ENCODE measurements at regions not wholly inside any gene's neighbourhood (a gene's known extent, or its start where the extent isn't known, plus 50 kb on each side); places are given as distances from the start of the nearest gene placed in this dataset.
"Not testable (repeated sequence)": the region's sequence is repeated elsewhere in the genome, so short reads cannot be mapped to it uniquely, and the experiment has no call there.

DNA sequence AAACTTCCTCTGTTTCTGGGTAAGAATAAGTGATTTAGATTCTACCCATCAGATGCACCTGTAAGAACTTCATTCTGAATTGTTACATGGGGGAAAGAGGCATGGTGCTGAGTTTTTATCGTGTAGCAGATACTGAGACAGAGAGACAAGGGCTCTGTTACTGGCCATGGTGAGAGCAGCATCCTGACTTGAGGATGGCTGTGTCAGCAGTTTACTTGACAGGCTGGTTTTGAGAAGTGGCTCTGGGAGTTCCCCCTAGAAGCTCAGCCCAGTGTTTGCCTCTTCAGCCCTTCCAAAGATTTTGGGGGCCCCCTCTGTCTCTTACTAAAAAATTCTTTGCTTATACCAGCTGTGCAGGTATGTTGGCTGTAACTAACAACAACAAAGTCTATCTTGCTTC lies 510.5 kb downstream of the LRRC70 start:
- DNase-seq = no peak

DNA sequence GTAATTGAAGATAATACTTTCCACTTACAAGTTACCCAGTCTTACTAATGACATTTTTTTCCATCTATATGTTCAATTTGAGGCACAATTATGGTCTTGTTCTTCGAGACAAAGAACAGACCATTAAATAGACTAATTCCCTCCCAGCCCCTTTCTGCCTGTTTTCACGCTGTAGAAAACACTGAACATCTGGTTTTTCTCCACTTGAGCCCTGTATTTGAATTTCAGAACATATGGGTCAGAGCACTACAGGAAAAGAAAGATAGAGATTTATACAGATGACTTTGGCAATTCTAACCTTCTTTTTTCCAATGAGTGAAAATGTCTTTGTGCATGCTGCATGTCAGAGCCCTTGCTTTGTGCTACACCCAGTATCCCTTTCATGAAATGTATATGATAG lies 506.9 kb downstream of the LRRC70 start:
- DNase-seq = no peak

DNA sequence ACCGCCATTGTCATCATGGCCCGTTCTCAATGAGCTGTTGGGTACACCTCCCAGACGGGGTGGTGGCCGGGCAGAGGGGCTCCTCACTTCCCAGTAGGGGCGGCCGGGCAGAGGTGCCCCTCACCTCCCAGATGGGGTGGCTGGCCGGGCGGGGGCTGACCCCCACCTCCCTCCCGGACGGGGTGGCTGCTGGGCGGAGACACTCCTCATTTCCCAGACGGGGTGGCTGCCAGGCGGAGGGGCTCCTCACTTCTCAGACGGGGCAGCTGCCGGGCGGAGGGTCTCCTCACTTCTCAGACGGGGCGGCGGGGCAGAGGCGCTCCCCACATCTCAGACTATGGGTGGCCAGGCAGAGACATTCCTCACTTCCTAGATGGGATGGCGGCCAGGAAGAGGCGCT lies 505.1 kb downstream of the LRRC70 start:
- not testable (repeated sequence) for DNase-seq

DNA sequence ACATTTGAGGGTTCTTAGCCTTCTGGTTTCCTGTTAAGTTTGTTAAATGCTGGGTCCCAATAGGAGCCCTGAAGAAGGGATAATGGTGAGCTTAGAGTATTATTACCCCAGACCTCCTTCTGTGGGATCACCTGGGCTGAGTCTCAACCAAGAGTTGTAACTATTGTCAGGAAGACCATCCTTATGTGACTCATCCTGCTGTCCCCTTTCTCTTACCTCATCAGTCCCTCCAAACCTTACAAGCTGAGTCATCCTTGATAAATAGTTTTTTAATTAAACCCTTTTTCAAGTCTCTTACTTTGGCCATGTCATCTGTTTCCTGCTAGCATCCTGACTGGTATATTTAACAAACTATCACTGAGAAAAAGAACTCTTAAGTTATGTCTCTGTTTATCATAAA lies 502.8 kb downstream of the LRRC70 start:
- no peak for DNase-seq

- DNase-seq = no peak
Observed at GRCh38 chr5:63070001-63070400, 491.4 kb downstream of the LRRC70 start.

DNA sequence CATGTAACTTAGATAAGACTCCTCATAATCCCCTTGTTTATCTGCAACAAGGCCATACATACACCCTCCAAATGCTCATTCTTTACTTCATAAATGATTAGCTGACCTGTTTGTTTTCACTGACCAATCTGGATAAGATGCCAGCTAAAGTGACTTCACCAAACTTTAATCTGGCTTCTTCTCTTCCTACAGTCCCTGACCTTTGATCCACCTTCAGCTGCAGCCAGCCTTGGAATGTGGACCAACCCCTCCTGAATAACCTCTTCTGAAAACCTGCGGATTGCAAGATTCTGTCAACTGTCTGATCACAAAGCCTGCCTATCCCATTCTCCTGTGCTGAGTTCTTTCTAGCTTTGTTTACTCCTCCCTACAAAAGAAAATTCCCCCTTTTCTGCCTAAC lies 476.8 kb downstream of the LRRC70 start:
- no peak for DNase-seq

DNA sequence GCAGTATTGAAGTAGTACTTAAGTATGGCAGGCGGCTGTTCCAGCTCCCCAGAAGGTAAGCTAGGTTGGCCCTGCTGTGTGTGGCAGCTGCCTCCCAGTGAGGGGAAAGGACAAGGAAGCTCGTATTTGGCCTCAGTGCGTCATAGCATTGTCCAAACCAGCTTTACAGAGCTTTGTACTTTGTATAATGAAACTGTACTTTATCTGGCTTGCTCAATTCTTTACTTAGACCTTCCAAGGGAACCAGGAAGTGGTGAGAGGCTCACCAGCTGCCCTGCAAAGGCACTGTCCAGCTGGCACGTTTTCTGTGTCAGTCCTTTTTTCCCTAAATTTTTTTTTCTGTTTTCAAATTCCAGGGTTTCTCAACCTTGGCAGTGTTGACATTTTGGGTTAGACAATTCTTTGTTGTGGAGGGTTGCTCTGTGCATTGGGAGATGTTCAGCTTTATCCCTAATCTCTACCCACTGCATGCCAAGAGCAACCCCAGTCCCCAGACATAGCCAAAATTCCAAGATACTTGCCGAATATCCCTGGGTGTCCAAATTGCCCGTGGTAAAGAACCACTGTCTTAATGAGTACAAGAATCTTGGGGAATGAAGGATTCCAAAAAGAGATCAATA lies 474.5 kb downstream of the LRRC70 start:
- DNase-seq = no peak

GRCh38 chr5:63050916-63051315 lies 472.3 kb downstream of the LRRC70 start:
- no peak for DNase-seq

DNA sequence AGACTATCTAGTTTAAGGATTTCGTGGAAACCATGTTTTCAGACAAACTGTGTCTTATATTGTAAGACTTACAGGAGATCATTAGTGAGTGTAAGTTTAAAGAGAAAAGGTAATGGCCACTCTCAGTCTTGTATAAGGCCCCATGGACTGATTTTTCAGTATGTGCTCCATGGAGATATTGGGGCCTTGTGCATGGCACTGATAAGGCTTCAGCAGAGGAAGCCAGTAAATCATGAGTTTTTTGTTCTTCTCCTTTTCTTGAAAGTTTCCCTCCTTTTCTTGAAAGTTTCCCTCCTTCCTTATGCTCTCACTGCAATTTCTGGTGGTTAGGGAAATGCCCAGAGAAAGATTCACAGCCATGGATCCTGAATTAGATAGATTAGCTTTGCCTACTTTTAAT lies 471.3 kb downstream of the LRRC70 start:
- no peak for DNase-seq

GRCh38 chr5:63043792-63044191 lies 465.2 kb downstream of the LRRC70 start:
- DNase-seq = no peak

DNA sequence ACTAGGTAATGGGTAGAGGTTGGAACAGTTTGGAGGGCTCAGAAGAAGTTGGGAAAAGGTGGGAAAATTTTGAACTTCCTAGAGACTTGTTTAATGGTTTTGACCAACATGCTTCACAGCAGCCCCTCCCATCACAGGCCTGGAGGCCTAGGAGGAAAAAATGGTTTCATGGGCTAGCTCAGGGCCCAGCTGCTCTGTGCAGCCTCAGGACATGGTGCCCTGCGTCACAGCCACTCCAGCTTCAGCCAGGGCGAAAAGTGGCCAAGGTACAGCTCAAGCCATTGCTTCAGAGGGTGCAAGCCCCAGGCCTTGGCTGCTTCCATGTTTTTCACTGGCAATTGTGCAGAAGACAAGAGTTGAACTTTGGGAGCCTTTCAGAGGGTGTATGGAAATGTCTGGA lies 453.7 kb downstream of the LRRC70 start:
- no peak for DNase-seq

DNA sequence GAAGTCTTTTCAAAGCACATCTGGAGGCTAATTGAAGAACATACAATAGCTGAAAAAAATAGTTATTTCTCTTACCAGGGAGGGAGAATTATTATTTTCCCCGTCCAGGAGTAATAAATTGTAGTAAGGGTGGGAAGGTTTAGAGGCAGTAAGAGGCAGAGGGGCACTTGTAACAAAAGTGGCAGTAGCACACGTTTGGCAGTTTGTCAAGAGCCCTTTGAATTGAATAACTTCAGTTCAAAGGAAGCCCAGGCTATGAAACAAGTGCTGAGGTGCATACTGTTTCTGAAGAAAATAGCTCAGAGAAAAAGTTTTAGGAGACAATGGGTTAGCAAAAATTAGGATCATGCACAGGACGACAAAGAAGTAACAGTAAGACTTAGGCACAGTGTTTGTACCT lies 451.3 kb downstream of the LRRC70 start:
- DNase-seq = no peak

- no peak for DNase-seq
Observed at GRCh38 chr5:63025679-63026078, 447.1 kb downstream of the LRRC70 start.

DNA sequence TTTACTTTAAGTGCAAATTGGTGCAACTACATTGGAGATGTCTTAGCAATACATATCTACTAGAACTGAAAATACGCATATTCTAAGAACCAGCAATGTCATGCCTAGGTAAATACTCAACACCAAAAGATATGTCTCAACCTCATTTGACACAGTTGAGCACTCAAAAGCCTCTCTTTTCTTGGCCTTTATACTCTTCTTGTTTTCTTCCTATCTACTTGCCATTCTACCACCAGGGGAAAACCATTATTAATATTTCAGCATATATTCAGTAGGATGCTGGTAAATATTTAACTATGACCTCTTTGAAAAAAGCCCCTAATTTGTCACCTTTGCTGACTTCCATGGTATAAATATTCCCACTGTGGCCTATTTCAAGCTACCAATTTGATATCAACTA lies 443.8 kb downstream of the LRRC70 start:
- DNase-seq = no peak

DNA sequence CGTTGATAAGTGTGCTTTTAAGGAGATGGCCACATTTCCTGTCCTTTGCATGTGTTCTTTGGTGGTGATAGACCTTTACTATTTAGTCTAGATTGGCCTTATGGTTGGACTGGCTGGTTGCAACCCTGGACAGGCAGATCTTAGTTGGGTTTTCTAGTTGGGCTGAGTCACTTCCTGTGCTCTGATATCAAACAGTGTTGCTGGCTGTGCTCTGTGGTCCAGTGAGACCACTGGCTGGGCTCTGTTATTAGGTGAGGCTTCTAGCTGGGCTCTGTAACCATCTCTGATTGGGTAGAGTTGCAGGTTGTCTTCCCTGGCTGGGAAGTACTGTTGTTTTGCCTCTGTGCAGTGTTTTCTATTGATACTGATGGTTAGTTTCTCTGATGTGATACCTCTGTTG lies 432.5 kb downstream of the LRRC70 start:
- no peak for DNase-seq

DNA sequence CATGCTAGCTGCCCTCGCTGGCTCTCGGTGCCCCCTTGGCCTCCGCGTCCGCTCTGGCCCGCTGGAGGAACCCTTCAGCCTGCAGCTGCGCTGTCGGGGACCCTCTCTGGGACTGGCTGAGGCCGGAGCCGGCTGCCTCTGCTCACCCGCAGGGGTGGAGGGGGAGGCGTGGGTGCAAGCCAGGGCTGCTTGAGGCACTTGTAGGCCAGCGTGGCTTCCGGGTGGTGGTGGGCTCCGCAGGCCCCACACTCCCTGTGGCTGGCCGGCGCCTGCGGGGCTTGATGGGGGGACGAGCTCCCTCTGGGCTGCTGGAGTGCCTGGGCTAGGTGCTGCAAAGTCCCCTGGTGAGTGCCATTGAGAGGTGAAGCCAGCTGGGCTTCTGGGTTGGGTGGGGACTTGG lies 429.6 kb downstream of the LRRC70 start:
- no peak for DNase-seq

DNA sequence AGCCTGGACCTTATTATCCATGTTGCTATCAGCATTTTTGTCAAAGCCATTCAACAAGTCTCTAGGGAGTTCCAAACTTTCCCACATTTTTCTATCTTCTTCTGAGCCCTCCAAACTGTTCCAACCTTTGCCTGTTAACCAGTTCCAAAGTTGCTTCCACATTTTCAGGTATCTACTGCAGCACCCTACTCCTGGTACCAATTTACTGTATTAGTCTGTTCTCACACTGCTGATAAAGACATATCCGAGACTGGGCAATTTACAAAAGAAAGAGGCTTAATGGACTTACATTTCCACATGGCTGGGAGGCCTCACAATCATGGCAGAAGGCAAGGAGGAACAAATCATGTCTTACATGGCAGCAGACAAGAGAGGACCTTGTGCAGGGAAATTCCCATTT lies 416.2 kb downstream of the LRRC70 start:
- DNase-seq = not testable (repeated sequence)

DNA sequence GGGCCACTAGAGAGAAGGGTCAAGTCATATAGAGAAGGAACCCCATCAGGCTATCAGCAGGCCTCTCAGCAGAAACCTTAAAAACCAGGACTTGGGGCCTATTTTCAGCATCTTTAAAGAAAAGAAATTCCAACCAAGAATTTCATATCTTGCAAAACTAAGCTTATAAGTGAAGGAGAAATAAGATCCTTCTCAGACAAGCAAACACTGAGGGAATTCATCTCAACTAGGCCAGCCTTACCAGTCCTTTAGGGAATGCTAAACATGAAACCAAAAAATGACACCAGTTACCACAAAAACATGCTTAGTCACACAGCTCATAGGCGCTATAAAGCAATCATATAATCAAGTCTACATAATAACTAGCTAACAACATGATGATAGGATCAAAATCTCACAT lies 407.1 kb downstream of the LRRC70 start:
- no peak for DNase-seq

GRCh38 chr5:62982348-62982747 lies 403.7 kb downstream of the LRRC70 start:
- no peak for DNase-seq

GRCh38 chr5:62980884-62981283 lies 402.3 kb downstream of the LRRC70 start:
- DNase-seq = no peak

DNA sequence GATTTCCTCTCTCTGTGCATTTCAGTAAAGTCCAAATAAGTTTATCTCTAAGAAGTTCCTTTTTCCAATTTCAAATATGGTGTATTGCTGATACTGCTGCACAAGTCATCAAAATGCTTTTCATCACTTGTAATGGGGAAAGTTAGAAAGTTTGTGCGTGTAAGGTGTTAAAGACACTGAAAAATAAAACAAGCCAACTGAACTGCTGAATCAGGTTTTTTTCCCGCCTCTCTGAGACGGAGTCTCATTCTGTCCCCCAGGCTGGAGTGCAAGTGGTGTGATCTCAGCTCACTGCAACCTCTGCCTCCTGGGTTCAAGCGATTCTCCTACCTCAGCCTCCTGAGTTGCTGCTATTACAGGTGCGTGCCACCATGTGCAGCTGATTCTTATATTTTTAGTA lies 400.9 kb downstream of the LRRC70 start:
- DNase-seq = no peak

DNA sequence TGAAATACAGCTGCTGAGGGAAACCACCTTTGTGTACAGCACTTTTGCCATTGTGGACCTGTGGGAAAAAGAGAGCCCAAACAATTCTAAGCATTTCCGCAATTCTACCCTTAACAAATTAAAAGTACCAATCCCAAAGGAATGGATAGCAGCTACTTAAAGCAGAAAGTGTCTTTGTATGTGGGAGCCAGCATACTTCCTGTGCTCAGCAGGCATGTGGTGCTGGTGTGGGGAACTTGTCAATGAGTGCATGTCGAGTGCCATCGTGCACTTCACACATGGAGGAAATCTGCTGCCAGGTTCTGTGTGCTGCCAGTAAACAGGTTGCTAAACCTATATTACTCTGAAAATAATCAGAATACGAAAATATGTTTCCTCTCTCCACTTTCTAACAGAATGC lies 399.0 kb downstream of the LRRC70 start:
- no peak for DNase-seq

- no peak for DNase-seq
Observed at GRCh38 chr5:62974623-62975022, 396.0 kb downstream of the LRRC70 start.

- DNase-seq = no peak
Observed at GRCh38 chr5:62969409-62970120, 390.9 kb downstream of the LRRC70 start.

- DNase-seq = no peak
Observed at GRCh38 chr5:62964428-62964827, 385.8 kb downstream of the LRRC70 start.
